ENCODE measurements at regions not wholly inside any gene's neighbourhood (a gene's known extent, or its start where the extent isn't known, plus 50 kb on each side); places are given as distances from the start of the nearest gene placed in this dataset.

GRCh38 chr6:4405621-4406212 lies 270.3 kb upstream of the ECI2 start:
- TF ChIP-seq CTCF (IDR thresholded peaks at IDR 0.05; ENCODE audit: low read depth, low read length): no peak
- TF ChIP-seq EZH2phosphoT487 (IDR thresholded peaks at IDR 0.05; ENCODE audit: low read depth): no peak
